SK-N-MC (cell line): ENCODE measurements at regions not wholly inside any gene's neighbourhood (a gene's known extent, or its start where the extent isn't known, plus 50 kb on each side); places are given as distances from the start of the nearest gene placed in this dataset.

Experiments used
- DNase-seq: peaks from one replicate; pipeline ENCODE4 v3.0.0-alpha.2; 2011; ENCODE audit warnings: low read depth, low spot score
- H3K27ac ChIP-seq: fragments of 200-600 bp; sonication (generic); 2 replicates; pipeline ENCODE4 v1.5.1; 2016; ENCODE audit warnings: mixed run types
- H3K36me3 ChIP-seq: fragments of 200-600 bp; sonication (generic); 2 replicates; pipeline ENCODE4 v1.6.1; 2017; ENCODE audit warnings: antibody characterized with exemption, low read length, mixed read lengths; ENCODE audit not compliant: insufficient read depth
- H3K4me3 ChIP-seq: fragments of 200-600 bp; sonication (generic); 2 replicates; pipeline ENCODE4 v1.5.1; 2016
- H3K9ac ChIP-seq: fragments of 200-600 bp; sonication (generic); 2 replicates; pipeline ENCODE4 v1.8.0; 2017; ENCODE audit warnings: mixed run types, mixed read lengths; ENCODE audit not compliant: insufficient read length
- H3K9me3 ChIP-seq: fragments of 200-600 bp; sonication (generic); 2 replicates; pipeline ENCODE4 v1.6.1; 2017; ENCODE audit warnings: low read depth, mild to moderate bottlenecking, antibody characterized with exemption, low read length, moderate library complexity, mixed read lengths
- EZH2 ChIP-seq: fragments of 200-600 bp; sonication (generic); IDR thresholded peaks from one replicate; pipeline ENCODE4 v1.6.1; 2017; ENCODE audit warnings: antibody characterized with exemption
- FOXP2 ChIP-seq: optimal IDR thresholded peaks from 2 replicates; pipeline ENCODE3; 2011; ENCODE audit warnings: mild to moderate bottlenecking, moderate library complexity; ENCODE audit not compliant: insufficient read depth; ENCODE audit errors: extremely low read length, control extremely low read depth
- POLR2AphosphoS5 ChIP-seq: IDR thresholded peaks from 2 replicates; pipeline ENCODE4 v1.6.1; 2012; ENCODE audit warnings: mild to moderate bottlenecking, low read depth, low read length, borderline replicate concordance

DNA sequence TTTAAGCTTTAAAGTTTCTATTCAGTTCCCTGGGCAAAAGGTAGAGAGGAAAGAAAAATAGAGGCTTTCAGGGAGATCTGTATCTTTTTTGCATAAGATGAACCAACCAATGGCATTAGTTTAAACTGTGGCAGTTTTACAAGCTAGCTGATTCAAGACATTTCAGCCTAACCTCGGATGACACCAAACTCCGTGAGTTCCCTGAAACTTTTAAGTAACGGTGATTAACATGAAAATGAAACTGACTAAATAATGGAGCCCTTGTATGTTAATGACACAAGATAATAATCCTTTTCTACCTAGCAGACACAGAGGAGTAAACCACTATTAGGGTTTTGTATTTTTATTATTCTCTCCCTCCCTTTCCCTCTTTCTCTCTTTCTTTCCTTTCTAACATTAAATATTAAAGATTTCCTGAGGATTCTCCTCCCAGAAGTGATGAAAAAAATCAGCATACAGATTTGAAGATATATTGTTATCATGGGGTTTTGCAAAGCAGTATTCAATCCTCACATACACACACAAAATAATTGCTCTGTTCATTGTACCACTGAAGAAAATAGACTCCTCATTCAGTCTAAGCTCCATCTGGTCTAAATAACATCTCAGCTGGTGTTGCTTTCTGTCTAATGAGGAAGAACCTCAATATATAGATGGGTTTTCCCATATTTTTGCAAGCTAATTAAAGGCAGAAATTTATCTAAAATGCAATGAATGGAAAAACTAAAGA, 483.8 kb downstream of the NOVA1 start:
- no peak for TF ChIP-seq EZH2
- no peak for TF ChIP-seq FOXP2
- no peak for TF ChIP-seq POLR2AphosphoS5
- no peaks in the 10 kb centered on the region for H3K36me3 ChIP-seq
- H3K9me3 ChIP-seq: no peaks in the 10 kb centered on the region
- no peak for DNase-seq
- peak overlapping the region; percentile 9 for H3K9ac ChIP-seq
- peak overlapping the region; percentile 28; the same call in 1 of the 2 replicates for H3K27ac ChIP-seq
- peak overlapping the region; percentile 44; the same call in 1 of the 2 replicates for H3K4me3 ChIP-seq

- peak; percentile 44 for DNase-seq
- no peaks in the 10 kb centered on the region for H3K9me3 ChIP-seq
- H3K36me3 ChIP-seq: no peaks in the 10 kb centered on the region
- TF ChIP-seq FOXP2: no peak
- TF ChIP-seq POLR2AphosphoS5: no peak
- no peak for TF ChIP-seq EZH2
- 0 out of 2 replicates have a peak overlapping the region, but pooled peaks have one; percentile 40 for H3K27ac ChIP-seq
- peak overlapping the region; percentile 13; the same call in 1 of the 2 replicates for H3K4me3 ChIP-seq
- no peak overlapping the region for H3K9ac ChIP-seq
Measured at GRCh38 chr14:26104717-26105116, 493.1 kb downstream of the NOVA1 start.

DNA sequence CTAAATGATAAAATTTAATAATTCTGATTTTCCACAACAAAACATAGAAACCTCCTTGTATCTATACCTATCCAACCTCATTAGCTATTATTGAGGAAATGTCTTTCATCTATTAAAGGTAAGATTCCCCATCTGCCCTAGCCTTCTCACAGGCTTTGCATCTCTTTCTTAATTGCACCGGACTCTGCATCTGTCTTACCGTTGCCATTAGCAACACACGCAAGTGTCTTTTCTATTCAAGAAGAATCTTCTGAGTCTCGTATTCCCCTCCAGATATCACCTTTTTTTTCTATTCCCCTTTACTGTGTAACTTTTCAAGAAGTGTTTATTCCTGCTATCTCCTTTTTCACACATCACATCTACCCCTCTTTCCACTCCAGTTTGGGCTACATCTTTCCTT, 500.0 kb downstream of the NOVA1 start:
- Histone ChIP-seq H3K9me3 (no peaks in the 10 kb centered on the region), H3K4me3 (no peak overlapping the region), H3K9ac (no peak overlapping the region), H3K36me3 (no peaks in the 10 kb centered on the region), H3K27ac (no peak overlapping the region)
- TF ChIP-seq POLR2AphosphoS5 (no peak), EZH2 (no peak), FOXP2 (no peak)
- no peak for DNase-seq

DNA sequence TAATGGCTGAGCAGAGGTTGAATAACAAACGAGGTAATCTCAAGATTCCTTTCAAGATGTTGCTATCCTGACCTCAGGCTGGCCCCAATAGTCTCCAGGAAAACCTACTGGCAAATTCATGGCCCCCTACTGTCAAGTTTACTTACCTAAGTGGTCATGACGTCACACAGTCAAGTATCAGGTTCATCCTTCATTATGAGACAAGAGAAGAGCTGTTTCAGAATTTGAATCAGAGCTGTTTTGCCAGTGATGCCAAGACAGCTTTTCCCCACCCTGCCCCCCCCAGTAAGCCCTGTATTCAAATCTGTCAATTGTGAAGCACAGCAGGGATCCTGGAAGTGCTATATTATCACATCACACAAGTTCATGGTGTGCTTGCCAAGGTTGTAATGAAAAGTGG, 509.6 kb downstream of the NOVA1 start:
- Histone ChIP-seq H3K4me3 (no peak overlapping the region), H3K9ac (no peak overlapping the region), H3K27ac (no peak overlapping the region), H3K36me3 (no peaks in the 10 kb centered on the region), H3K9me3 (no peaks in the 10 kb centered on the region)
- TF ChIP-seq FOXP2 (no peak), POLR2AphosphoS5 (no peak), EZH2 (no peak)
- DNase-seq: no peak

DNA sequence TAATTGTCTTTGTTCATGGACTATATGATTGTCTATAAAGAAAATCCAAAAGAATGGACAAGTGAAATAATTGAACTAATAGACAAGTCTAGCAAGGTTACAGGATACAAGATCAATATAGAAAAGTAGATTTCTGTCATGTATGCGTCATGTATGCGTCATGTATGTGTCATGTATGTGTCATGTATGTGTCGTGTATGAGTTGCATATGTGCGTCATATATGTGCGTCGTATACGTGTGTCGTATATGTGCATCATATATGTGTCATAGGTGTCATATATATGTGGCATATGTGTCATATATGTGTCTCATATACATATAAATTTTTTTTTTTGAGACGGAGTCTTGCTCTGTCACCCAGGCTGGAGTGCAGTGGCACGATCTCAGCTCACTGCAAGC, 516.8 kb downstream of the NOVA1 start:
- Histone ChIP-seq H3K36me3 (no peaks in the 10 kb centered on the region), H3K27ac (no peak overlapping the region), H3K9me3 (no peaks in the 10 kb centered on the region), H3K9ac (no peak overlapping the region), H3K4me3 (no peak overlapping the region)
- TF ChIP-seq POLR2AphosphoS5 (no peak), EZH2 (no peak), FOXP2 (no peak)
- no peak for DNase-seq

DNA sequence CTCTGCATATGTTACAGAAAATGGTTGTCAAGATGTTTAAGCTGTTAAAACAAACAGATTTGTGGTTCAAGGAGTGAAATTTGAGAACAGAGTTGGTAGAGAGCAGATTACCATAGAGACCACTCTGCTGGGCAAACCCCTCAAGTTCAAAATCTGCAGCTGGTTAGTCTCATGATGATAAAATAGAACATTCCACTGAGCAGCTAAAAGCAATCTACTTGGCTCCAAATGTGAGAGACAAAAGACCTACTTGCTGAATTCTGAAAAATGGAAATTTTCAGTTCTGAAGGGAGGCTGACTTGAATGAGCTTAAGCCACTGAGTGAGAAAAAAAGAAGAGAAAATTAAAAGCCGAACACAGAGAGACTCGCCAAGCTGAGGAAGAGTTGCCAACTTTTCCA, 519.3 kb downstream of the NOVA1 start:
- Histone ChIP-seq H3K9ac (no peak overlapping the region), H3K4me3 (no peak overlapping the region), H3K36me3 (no peaks in the 10 kb centered on the region), H3K27ac (no peak overlapping the region), H3K9me3 (no peaks in the 10 kb centered on the region)
- TF ChIP-seq FOXP2 (no peak), POLR2AphosphoS5 (no peak)
- DNase-seq: no peak

DNA sequence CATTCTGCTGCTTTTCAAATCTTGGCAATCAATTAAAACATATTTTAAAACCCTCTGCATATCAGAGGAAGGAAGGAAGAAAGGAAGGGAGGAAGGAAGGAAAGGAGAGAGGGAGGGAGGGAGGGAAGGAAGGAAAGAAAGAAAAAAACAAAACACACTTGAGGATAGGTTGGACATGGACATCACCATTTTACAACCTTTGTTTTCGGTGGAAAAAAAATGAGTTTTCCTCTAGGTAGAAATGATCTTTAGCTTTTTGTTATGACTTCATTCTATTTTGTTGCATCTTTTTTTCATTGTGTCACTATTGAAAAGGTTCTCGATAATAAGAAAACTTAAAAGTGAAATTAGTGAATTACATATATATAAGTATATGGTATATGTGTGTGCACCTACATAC, 522.9 kb downstream of the NOVA1 start:
- no peak overlapping the region for H3K9ac ChIP-seq
- no peak for TF ChIP-seq EZH2
- no peak for TF ChIP-seq FOXP2
- TF ChIP-seq POLR2AphosphoS5: no peak
- H3K27ac ChIP-seq: no peak overlapping the region
- no peak for DNase-seq
- H3K4me3 ChIP-seq: no peak overlapping the region
- no peaks in the 10 kb centered on the region for H3K36me3 ChIP-seq
- H3K9me3 ChIP-seq: no peaks in the 10 kb centered on the region

GRCh38 chr14:26070443-26070842, 527.4 kb downstream of the NOVA1 start:
- TF ChIP-seq POLR2AphosphoS5: no peak
- no peak for TF ChIP-seq FOXP2
- TF ChIP-seq EZH2: no peak
- no peak overlapping the region for H3K27ac ChIP-seq
- no peaks in the 10 kb centered on the region for H3K9me3 ChIP-seq
- H3K9ac ChIP-seq: no peak overlapping the region
- no peaks in the 10 kb centered on the region for H3K36me3 ChIP-seq
- no peak for DNase-seq
- no peak overlapping the region for H3K4me3 ChIP-seq

GRCh38 chr14:26067786-26068459, 529.9 kb downstream of the NOVA1 start:
- TF ChIP-seq POLR2AphosphoS5 (no peak), FOXP2 (no peak), EZH2 (no peak)
- no peak overlapping the region for H3K27ac ChIP-seq
- H3K9ac ChIP-seq: no peak overlapping the region
- no peaks in the 10 kb centered on the region for H3K36me3 ChIP-seq
- no peaks in the 10 kb centered on the region for H3K9me3 ChIP-seq
- DNase-seq: no peak
- no peak overlapping the region for H3K4me3 ChIP-seq
